ENCODE measurements at regions not wholly inside any gene's neighbourhood (a gene's known extent, or its start where the extent isn't known, plus 50 kb on each side); places are given as distances from the start of the nearest gene placed in this dataset.

DNA sequence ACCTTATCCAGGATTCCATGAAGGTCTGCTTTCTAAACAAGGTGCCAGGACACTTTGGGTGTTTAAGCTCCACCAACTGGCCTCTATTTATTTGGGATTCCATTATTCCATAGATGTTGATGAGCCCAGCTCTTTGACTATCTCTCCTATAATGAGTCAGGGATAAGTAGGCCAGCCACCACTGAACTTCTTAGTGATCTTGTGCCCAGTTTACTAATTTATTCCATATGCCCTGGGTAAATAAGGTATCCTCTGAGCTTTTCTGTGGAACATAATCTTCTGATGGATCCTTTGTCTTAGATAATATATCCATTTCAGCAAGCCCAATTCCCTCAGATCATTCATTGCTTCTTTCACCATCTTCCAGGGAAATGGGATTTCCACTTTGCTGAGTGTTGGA, 535.0 kb downstream of the FOXG1 start:
- H3K27me3 ChIP-seq: no peaks in the 10 kb centered on the region
- no peak for DNase-seq
- intact Hi-C loops (cut with DNase I): no loop called here
- no peaks in the 10 kb centered on the region for H3K9me3 ChIP-seq
- H3K4me1 ChIP-seq: no peaks in the 10 kb centered on the region
- TF ChIP-seq POLR2AphosphoS5 (IDR thresholded peaks at IDR 0.05) (no peak), POLR2A (IDR thresholded peaks at IDR 0.05) (no peak), EP300 (IDR thresholded peaks at IDR 0.05) (no peak), CTCF (IDR thresholded peaks at IDR 0.05) (no peak)
- H3K4me3 ChIP-seq: no peak overlapping the region
- no peak overlapping the region for H3K27ac ChIP-seq
- no peaks in the 10 kb centered on the region for H3K36me3 ChIP-seq

DNA sequence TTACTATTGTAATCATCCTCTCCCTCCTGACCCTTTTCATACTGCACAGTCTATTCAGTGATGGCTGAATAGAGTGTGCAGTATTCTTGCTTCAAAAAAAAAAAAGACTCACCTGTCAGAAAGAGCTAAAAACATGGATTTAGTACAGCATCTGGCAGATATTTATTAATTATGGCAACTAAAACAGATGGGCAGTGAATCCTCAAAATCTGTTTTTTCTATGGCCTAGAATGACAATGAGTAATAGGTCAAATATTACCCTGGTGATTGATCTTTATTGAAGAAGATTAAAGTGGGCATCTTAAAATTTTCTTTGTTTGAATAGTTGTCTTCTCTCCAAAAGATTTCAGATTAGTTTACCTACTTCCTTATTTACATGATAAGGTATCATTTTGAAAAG, 543.6 kb downstream of the FOXG1 start:
- H3K36me3 ChIP-seq: no peaks in the 10 kb centered on the region
- intact Hi-C loops (cut with DNase I): no loop called here
- DNase-seq: no peak

DNA sequence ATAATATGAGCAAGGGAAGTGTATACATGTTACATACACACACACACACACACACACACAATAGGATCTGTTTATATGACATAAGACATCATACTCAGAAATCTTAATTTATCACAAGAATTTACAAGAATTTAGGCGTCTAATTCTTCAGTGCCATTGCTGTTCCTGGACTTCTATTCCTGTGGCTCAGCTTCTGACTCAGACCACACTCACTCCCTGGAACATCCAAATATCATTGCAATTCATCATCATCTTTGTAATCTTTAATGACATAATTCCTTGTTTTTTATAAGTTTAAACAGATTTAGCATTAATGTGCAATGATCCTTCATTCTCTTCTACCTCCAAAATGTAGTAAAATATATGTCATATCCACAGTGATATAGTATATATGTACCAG, 544.2 kb downstream of the FOXG1 start:
- TF ChIP-seq POLR2A (IDR thresholded peaks at IDR 0.05) (no peak), POLR2AphosphoS5 (IDR thresholded peaks at IDR 0.05) (no peak), EP300 (IDR thresholded peaks at IDR 0.05) (no peak), CTCF (IDR thresholded peaks at IDR 0.05) (no peak)
- no peak for DNase-seq
- no peaks in the 10 kb centered on the region for H3K9me3 ChIP-seq
- H3K36me3 ChIP-seq: no peaks in the 10 kb centered on the region
- H3K27me3 ChIP-seq: no peaks in the 10 kb centered on the region
- H3K4me3 ChIP-seq: no peak overlapping the region
- WGBS, 2 donors: 82 to 89% methylated on average over 1 of the region's 1 CpG
- H3K4me1 ChIP-seq: no peaks in the 10 kb centered on the region
- no peak overlapping the region for H3K27ac ChIP-seq
- intact Hi-C loops (cut with DNase I): no loop called here

More for the DNA sequence above, 543.6 kb downstream of the FOXG1 start:
- Histone ChIP-seq H3K9me3 (no peaks in the 10 kb centered on the region), H3K27ac (no peak overlapping the region), H3K27me3 (no peaks in the 10 kb centered on the region), H3K4me1 (no peaks in the 10 kb centered on the region), H3K4me3 (no peak overlapping the region)
- TF ChIP-seq EP300 (IDR thresholded peaks at IDR 0.05) (no peak), CTCF (IDR thresholded peaks at IDR 0.05) (no peak), POLR2A (IDR thresholded peaks at IDR 0.05) (no peak), POLR2AphosphoS5 (IDR thresholded peaks at IDR 0.05) (no peak)

DNA sequence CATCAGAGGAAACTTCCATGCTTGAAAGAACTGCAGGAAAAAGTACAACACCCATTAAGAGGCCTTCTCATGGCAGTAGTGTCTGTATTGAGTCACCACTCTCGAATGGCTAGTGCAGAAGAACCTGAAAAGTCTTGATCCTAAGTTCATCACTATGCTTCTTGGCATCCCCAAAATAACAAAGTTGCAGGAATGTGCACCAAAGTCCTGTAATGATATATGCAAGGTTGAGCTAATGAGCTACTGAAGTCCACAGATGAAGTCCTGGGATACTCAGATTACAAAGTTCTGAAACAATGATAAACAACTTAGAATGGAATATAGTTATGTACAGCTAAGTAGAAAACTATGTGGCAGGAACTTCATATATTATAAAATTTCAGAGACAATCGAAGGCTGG, 545.4 kb downstream of the FOXG1 start:
- no peak for TF ChIP-seq CTCF (IDR thresholded peaks at IDR 0.05)
- no peak for TF ChIP-seq POLR2A (IDR thresholded peaks at IDR 0.05)
- TF ChIP-seq EP300 (IDR thresholded peaks at IDR 0.05): no peak
- no peak for TF ChIP-seq POLR2AphosphoS5 (IDR thresholded peaks at IDR 0.05)
- intact Hi-C loops (cut with DNase I): no loop called here
- H3K4me1 ChIP-seq: no peaks in the 10 kb centered on the region
- no peaks in the 10 kb centered on the region for H3K9me3 ChIP-seq
- H3K4me3 ChIP-seq: no peak overlapping the region
- no peak for DNase-seq
- no peak overlapping the region for H3K27ac ChIP-seq
- no peaks in the 10 kb centered on the region for H3K27me3 ChIP-seq
- 25 to 55% methylated on average over 2 of the region's 2 CpGs for WGBS, 2 donors
- no peaks in the 10 kb centered on the region for H3K36me3 ChIP-seq

DNA sequence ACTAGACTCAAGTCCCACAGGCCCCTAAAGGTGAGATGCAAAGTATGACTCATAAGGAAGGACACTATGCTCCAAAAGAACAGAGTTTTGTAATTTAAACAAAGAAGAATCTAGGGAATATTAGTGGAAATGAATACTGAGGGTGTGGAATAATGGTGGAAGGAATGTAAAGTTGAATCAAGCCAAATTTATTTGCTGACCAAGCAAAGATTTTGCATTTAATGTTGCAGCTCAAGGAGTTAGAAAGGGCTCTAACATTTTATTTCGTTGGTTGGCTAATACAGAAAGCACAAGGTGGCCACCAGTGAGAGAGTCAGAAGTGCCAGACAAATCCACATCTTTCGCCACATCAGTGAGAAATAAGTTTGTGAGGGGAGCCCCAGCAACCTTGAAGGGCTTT, 550.3 kb downstream of the FOXG1 start:
- 49 to 72% methylated on average over 2 of the region's 2 CpGs for WGBS, 2 donors
- H3K9me3 ChIP-seq: no peaks in the 10 kb centered on the region

More for the DNA sequence above, 550.3 kb downstream of the FOXG1 start:
- intact Hi-C loops (cut with DNase I): no loop called here
- H3K27ac ChIP-seq: no peak overlapping the region
- no peaks in the 10 kb centered on the region for H3K36me3 ChIP-seq
- TF ChIP-seq EP300 (IDR thresholded peaks at IDR 0.05) (no peak), POLR2AphosphoS5 (IDR thresholded peaks at IDR 0.05) (no peak), CTCF (IDR thresholded peaks at IDR 0.05) (no peak), POLR2A (IDR thresholded peaks at IDR 0.05) (no peak)
- H3K4me3 ChIP-seq: no peak overlapping the region
- no peaks in the 10 kb centered on the region for H3K27me3 ChIP-seq
- H3K4me1 ChIP-seq: no peaks in the 10 kb centered on the region
- no peak for DNase-seq
